Upper lobe of right lung (tissue), 1 donor: ENCODE measurements at regions not wholly inside any gene's neighbourhood (a gene's known extent, or its start where the extent isn't known, plus 50 kb on each side); places are given as distances from the start of the nearest gene placed in this dataset.
A peak's percentile ranks its signal among the peaks of the same experiment; 100 is the strongest.

ENCODE experiments used
- ATAC-seq: fragments of 200-7000 bp; cut with Tn5 transposase; one replicate; pipeline ENCODE4 v1.9.1; 2020; ENCODE audit warnings: mild to moderate bottlenecking, moderate library complexity
- DNase-seq: peaks from one replicate; pipeline ENCODE4 v3.0.0-alpha.2; 2020
- H3K27ac ChIP-seq: fragments of 200-600 bp; one replicate; pipeline ENCODE4 v1.8.0; 2022
- H3K27me3 ChIP-seq: fragments of 200-600 bp; one replicate; pipeline ENCODE4 v1.8.0; 2022; ENCODE audit warnings: mild to moderate bottlenecking
- H3K36me3 ChIP-seq: fragments of 200-600 bp; one replicate; pipeline ENCODE4 v1.8.0; 2022
- H3K4me1 ChIP-seq: fragments of 200-600 bp; one replicate; pipeline ENCODE4 v1.8.0; 2022
- H3K4me3 ChIP-seq: fragments of 200-600 bp; one replicate; pipeline ENCODE4 v1.8.0; 2022; ENCODE audit warnings: mild to moderate bottlenecking
- H3K9me3 ChIP-seq: fragments of 200-600 bp; one replicate; pipeline ENCODE4 v1.8.0; 2022
- CTCF ChIP-seq: fragments of 200-600 bp; IDR thresholded peaks from one replicate; pipeline ENCODE4 v1.8.0; 2022; ENCODE audit warnings: antibody characterized with exemption
- intact Hi-C: fragments of 100-400 bp; cut with DNase I; formaldehyde crosslinking; loops from one replicate; pipeline ENCODE4 v1.11.0; 2022
- donor health status: DM: no; HTN: yes; CAD: no; lungs with severe emphysema.

GRCh38 chr12:77590306-77590705, 240.4 kb upstream of the NAV3 start:
- Histone ChIP-seq H3K36me3 (no peaks in the 10 kb centered on the region), H3K27ac (no peak overlapping the region), H3K9me3 (no peaks in the 10 kb centered on the region), H3K4me3 (no peak overlapping the region), H3K4me1 (no peaks in the 10 kb centered on the region), H3K27me3 (no peaks in the 10 kb centered on the region)
- intact Hi-C loops: no loop called here
- ATAC-seq (peak; percentile 53), DNase-seq (no peak)
- TF ChIP-seq CTCF: no peak

- no peak overlapping the region for H3K27ac ChIP-seq
- no peaks in the 10 kb centered on the region for H3K9me3 ChIP-seq
- ATAC-seq (no peak), DNase-seq (no peak)
- intact Hi-C loops: no loop called here
- H3K27me3 ChIP-seq: no peaks in the 10 kb centered on the region
- H3K4me1 ChIP-seq: no peaks in the 10 kb centered on the region
- no peaks in the 10 kb centered on the region for H3K36me3 ChIP-seq
- H3K4me3 ChIP-seq: no peak overlapping the region
- no peak for TF ChIP-seq CTCF
Measured at GRCh38 chr12:77584860-77585259, 245.8 kb upstream of the NAV3 start.

DNA sequence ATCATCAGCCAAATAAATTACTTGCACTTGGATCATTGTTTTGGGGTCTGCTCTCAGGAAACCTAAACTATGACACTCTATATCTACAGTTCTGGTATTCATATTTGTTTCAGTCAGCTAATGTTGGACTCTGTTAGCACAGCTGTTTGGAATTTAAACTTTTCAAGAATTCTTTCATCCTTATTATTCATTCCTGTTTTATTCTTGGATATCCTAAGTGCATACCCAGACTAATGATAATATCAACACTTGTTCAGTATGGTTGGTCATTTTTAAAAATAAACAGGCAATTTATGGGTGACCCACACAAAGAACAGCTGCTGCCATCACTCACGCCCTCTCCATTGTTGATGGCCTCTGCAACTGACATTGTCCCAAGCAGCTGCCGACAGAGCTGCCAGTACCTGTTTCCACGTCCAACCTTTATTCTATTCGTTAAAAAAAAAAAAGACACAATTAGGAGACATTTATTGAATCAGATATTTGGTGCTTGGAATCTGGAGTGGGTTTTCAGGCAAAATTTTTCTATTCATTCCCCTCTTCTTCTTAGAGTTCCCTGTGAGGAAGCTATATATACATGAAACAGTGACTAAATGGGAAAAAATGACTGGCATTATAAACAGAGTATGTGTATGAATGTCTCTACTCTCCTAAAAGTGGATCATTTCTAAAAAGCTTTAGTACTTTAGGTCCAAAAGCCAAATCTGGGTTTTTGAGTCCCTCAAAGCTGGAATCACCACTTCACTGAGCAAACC, 252.1 kb upstream of the NAV3 start:
- H3K4me3 ChIP-seq: no peak overlapping the region
- DNase-seq: no peak
- H3K36me3 ChIP-seq: no peaks in the 10 kb centered on the region
- ATAC-seq: no peak
- TF ChIP-seq CTCF: no peak
- H3K27me3 ChIP-seq: no peaks in the 10 kb centered on the region
- H3K9me3 ChIP-seq: no peaks in the 10 kb centered on the region
- intact Hi-C loops: no loop called here
- H3K4me1 ChIP-seq: no peaks in the 10 kb centered on the region
- no peak overlapping the region for H3K27ac ChIP-seq

- no peaks in the 10 kb centered on the region for H3K36me3 ChIP-seq
- intact Hi-C loops: no loop called here
- DNase-seq: no peak
- H3K27me3 ChIP-seq: no peaks in the 10 kb centered on the region
- no peaks in the 10 kb centered on the region for H3K9me3 ChIP-seq
- no peaks in the 10 kb centered on the region for H3K4me1 ChIP-seq
- no peak for ATAC-seq
- no peak for TF ChIP-seq CTCF
- H3K27ac ChIP-seq: no peak overlapping the region
- H3K4me3 ChIP-seq: no peak overlapping the region
Measured at GRCh38 chr12:77577791-77578190, 252.9 kb upstream of the NAV3 start.

DNA sequence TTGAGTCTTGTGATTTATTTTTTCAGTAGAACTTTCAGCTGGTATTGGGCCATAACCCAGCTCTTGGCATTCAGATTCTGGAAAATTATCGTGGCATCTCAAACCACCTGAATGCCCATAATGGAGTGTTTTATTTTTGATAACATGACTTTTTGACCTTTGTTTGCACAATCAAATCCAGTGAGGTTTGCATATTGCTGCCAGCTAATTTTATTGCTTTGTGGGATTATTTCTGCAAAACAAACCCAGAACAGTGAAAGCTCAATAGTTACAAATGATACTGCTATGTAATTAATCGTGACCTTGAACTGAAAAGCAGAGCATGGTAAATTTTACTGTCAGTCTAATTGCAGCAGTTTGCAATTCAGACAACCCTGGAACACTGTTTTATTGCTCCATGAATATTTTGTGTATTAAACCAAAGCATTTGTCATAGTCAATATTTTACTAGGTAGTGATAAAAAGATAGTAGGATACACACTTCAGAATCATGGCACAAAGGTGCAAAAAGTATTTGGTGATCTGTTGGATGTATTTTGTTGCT, 255.2 kb upstream of the NAV3 start:
- no peaks in the 10 kb centered on the region for H3K4me1 ChIP-seq
- H3K36me3 ChIP-seq: no peaks in the 10 kb centered on the region
- no peak overlapping the region for H3K4me3 ChIP-seq
- intact Hi-C loops: no loop called here
- ATAC-seq (no peak), DNase-seq (no peak)
- TF ChIP-seq CTCF: no peak
- no peaks in the 10 kb centered on the region for H3K27me3 ChIP-seq
- no peaks in the 10 kb centered on the region for H3K9me3 ChIP-seq
- H3K27ac ChIP-seq: no peak overlapping the region
